ENCODE measurements at regions not wholly inside any gene's neighbourhood (a gene's known extent, or its start where the extent isn't known, plus 50 kb on each side); places are given as distances from the start of the nearest gene placed in this dataset.

- H3K9ac ChIP-seq (ENCODE audit: low read depth, low read length) = no peak overlapping the region
- H3K9me3 ChIP-seq (ENCODE audit: control insufficient read depth, insufficient read depth, low read length) = no peaks in the 10 kb centered on the region
- no peaks in the 10 kb centered on the region for H3K36me3 ChIP-seq (ENCODE audit: control insufficient read depth, insufficient read depth, low read length)
- H3K27me3 ChIP-seq (ENCODE audit: control insufficient read depth, insufficient read depth, low read length) = no peaks in the 10 kb centered on the region
- H3K4me3 ChIP-seq (ENCODE audit: low read depth, low read length) = no peak overlapping the region
- H3K4me1 ChIP-seq (ENCODE audit: control insufficient read depth, insufficient read depth, low read length) = no peaks in the 10 kb centered on the region
These were observed 677.5 kb downstream of the ACTL7B start for GRCh38 chr9:108178318-108178717.

- Histone ChIP-seq H3K4me3 (ENCODE audit: low read depth, low read length) (no peak overlapping the region), H3K4me1 (ENCODE audit: control insufficient read depth, insufficient read depth, low read length) (no peaks in the 10 kb centered on the region), H3K36me3 (ENCODE audit: control insufficient read depth, insufficient read depth, low read length) (no peaks in the 10 kb centered on the region), H3K27me3 (ENCODE audit: control insufficient read depth, insufficient read depth, low read length) (no peaks in the 10 kb centered on the region), H3K9me3 (ENCODE audit: control insufficient read depth, insufficient read depth, low read length) (no peaks in the 10 kb centered on the region), H3K9ac (ENCODE audit: low read depth, low read length) (no peak overlapping the region)
These were observed 678.8 kb upstream of the KLF4 start for GRCh38 chr9:108168236-108168850.

- Histone ChIP-seq H3K27me3 (ENCODE audit: control insufficient read depth, insufficient read depth, low read length) (no peaks in the 10 kb centered on the region), H3K9ac (ENCODE audit: low read depth, low read length) (no peak overlapping the region), H3K9me3 (ENCODE audit: control insufficient read depth, insufficient read depth, low read length) (no peaks in the 10 kb centered on the region)
These were observed 677.7 kb upstream of the KLF4 start for GRCh38 chr9:108167136-108167900.

GRCh38 chr9:108166519-108166918, 677.0 kb upstream of the KLF4 start:
- H3K4me1 ChIP-seq (ENCODE audit: control insufficient read depth, insufficient read depth, low read length) = no peaks in the 10 kb centered on the region
- no peaks in the 10 kb centered on the region for H3K9me3 ChIP-seq (ENCODE audit: control insufficient read depth, insufficient read depth, low read length)
- H3K4me3 ChIP-seq (ENCODE audit: low read depth, low read length) = no peak overlapping the region
- no peaks in the 10 kb centered on the region for H3K27me3 ChIP-seq (ENCODE audit: control insufficient read depth, insufficient read depth, low read length)
- H3K9ac ChIP-seq (ENCODE audit: low read depth, low read length) = no peak overlapping the region
- no peaks in the 10 kb centered on the region for H3K36me3 ChIP-seq (ENCODE audit: control insufficient read depth, insufficient read depth, low read length)

More at GRCh38 chr9:108167136-108167900, 677.7 kb upstream of the KLF4 start:
- no peaks in the 10 kb centered on the region for H3K4me1 ChIP-seq (ENCODE audit: control insufficient read depth, insufficient read depth, low read length)
- H3K36me3 ChIP-seq (ENCODE audit: control insufficient read depth, insufficient read depth, low read length) = no peaks in the 10 kb centered on the region
- no peak overlapping the region for H3K4me3 ChIP-seq (ENCODE audit: low read depth, low read length)

- Histone ChIP-seq H3K9me3 (ENCODE audit: control insufficient read depth, insufficient read depth, low read length) (no peaks in the 10 kb centered on the region), H3K9ac (ENCODE audit: low read depth, low read length) (no peak overlapping the region), H3K4me3 (ENCODE audit: low read depth, low read length) (no peak overlapping the region), H3K27me3 (ENCODE audit: control insufficient read depth, insufficient read depth, low read length) (no peaks in the 10 kb centered on the region), H3K36me3 (ENCODE audit: control insufficient read depth, insufficient read depth, low read length) (no peaks in the 10 kb centered on the region), H3K4me1 (ENCODE audit: control insufficient read depth, insufficient read depth, low read length) (no peaks in the 10 kb centered on the region)
These were observed 673.9 kb upstream of the KLF4 start for GRCh38 chr9:108163321-108164005.

- H3K27me3 ChIP-seq (ENCODE audit: control insufficient read depth, insufficient read depth, low read length) = no peaks in the 10 kb centered on the region
- no peaks in the 10 kb centered on the region for H3K4me1 ChIP-seq (ENCODE audit: control insufficient read depth, insufficient read depth, low read length)
- H3K9ac ChIP-seq (ENCODE audit: low read depth, low read length) = no peak overlapping the region
- no peak overlapping the region for H3K4me3 ChIP-seq (ENCODE audit: low read depth, low read length)
- H3K36me3 ChIP-seq (ENCODE audit: control insufficient read depth, insufficient read depth, low read length) = no peaks in the 10 kb centered on the region
- no peaks in the 10 kb centered on the region for H3K9me3 ChIP-seq (ENCODE audit: control insufficient read depth, insufficient read depth, low read length)
These were observed 673.1 kb upstream of the KLF4 start for GRCh38 chr9:108162664-108163063.

GRCh38 chr9:108161503-108161902, 671.9 kb upstream of the KLF4 start:
- Histone ChIP-seq H3K4me3 (ENCODE audit: low read depth, low read length) (no peak overlapping the region), H3K36me3 (ENCODE audit: control insufficient read depth, insufficient read depth, low read length) (no peaks in the 10 kb centered on the region), H3K27me3 (ENCODE audit: control insufficient read depth, insufficient read depth, low read length) (no peaks in the 10 kb centered on the region), H3K9ac (ENCODE audit: low read depth, low read length) (no peak overlapping the region), H3K9me3 (ENCODE audit: control insufficient read depth, insufficient read depth, low read length) (no peaks in the 10 kb centered on the region), H3K4me1 (ENCODE audit: control insufficient read depth, insufficient read depth, low read length) (no peaks in the 10 kb centered on the region)

- H3K4me1 ChIP-seq (ENCODE audit: control insufficient read depth, insufficient read depth, low read length) = no peaks in the 10 kb centered on the region
- H3K4me3 ChIP-seq (ENCODE audit: low read depth, low read length) = no peak overlapping the region
- H3K36me3 ChIP-seq (ENCODE audit: control insufficient read depth, insufficient read depth, low read length) = no peaks in the 10 kb centered on the region
- no peaks in the 10 kb centered on the region for H3K9me3 ChIP-seq (ENCODE audit: control insufficient read depth, insufficient read depth, low read length)
- H3K27me3 ChIP-seq (ENCODE audit: control insufficient read depth, insufficient read depth, low read length) = no peaks in the 10 kb centered on the region
- no peak overlapping the region for H3K9ac ChIP-seq (ENCODE audit: low read depth, low read length)
These were observed 671.3 kb upstream of the KLF4 start for GRCh38 chr9:108160706-108161355.

- Histone ChIP-seq H3K27me3 (ENCODE audit: control insufficient read depth, insufficient read depth, low read length) (no peaks in the 10 kb centered on the region), H3K4me3 (ENCODE audit: low read depth, low read length) (no peak overlapping the region), H3K36me3 (ENCODE audit: control insufficient read depth, insufficient read depth, low read length) (no peaks in the 10 kb centered on the region), H3K9me3 (ENCODE audit: control insufficient read depth, insufficient read depth, low read length) (no peaks in the 10 kb centered on the region), H3K9ac (ENCODE audit: low read depth, low read length) (peak overlapping the region; percentile 16), H3K4me1 (ENCODE audit: control insufficient read depth, insufficient read depth, low read length) (no peaks in the 10 kb centered on the region)
These were observed 670.5 kb upstream of the KLF4 start for GRCh38 chr9:108160039-108160438.

- Histone ChIP-seq H3K4me3 (ENCODE audit: low read depth, low read length) (no peak overlapping the region), H3K4me1 (ENCODE audit: control insufficient read depth, insufficient read depth, low read length) (no peaks in the 10 kb centered on the region)
These were observed 668.8 kb upstream of the KLF4 start for GRCh38 chr9:108158236-108158995.

GRCh38 chr9:108156270-108156998, 666.9 kb upstream of the KLF4 start:
- H3K4me3 ChIP-seq (ENCODE audit: low read depth, low read length) = no peak overlapping the region
- H3K9me3 ChIP-seq (ENCODE audit: control insufficient read depth, insufficient read depth, low read length) = no peaks in the 10 kb centered on the region
- no peak overlapping the region for H3K9ac ChIP-seq (ENCODE audit: low read depth, low read length)
- H3K4me1 ChIP-seq (ENCODE audit: control insufficient read depth, insufficient read depth, low read length) = no peaks in the 10 kb centered on the region
- no peaks in the 10 kb centered on the region for H3K36me3 ChIP-seq (ENCODE audit: control insufficient read depth, insufficient read depth, low read length)
- no peaks in the 10 kb centered on the region for H3K27me3 ChIP-seq (ENCODE audit: control insufficient read depth, insufficient read depth, low read length)

More at GRCh38 chr9:108158236-108158995, 668.8 kb upstream of the KLF4 start:
- Histone ChIP-seq H3K36me3 (ENCODE audit: control insufficient read depth, insufficient read depth, low read length) (no peaks in the 10 kb centered on the region), H3K9ac (ENCODE audit: low read depth, low read length) (no peak overlapping the region), H3K27me3 (ENCODE audit: control insufficient read depth, insufficient read depth, low read length) (no peaks in the 10 kb centered on the region), H3K9me3 (ENCODE audit: control insufficient read depth, insufficient read depth, low read length) (no peaks in the 10 kb centered on the region)

Measured in iPS-15b (cell line).